B cell (primary cell): ENCODE measurements at regions not wholly inside any gene's neighbourhood (a gene's known extent, or its start where the extent isn't known, plus 50 kb on each side); places are given as distances from the start of the nearest gene placed in this dataset.

Experiments used
- EZH2 ChIP-seq: IDR thresholded peaks from 2 replicates; pipeline ENCODE4 v1.6.1; 2012; ENCODE audit warnings: borderline replicate concordance, low read depth, mild to moderate bottlenecking, moderate library complexity, low read length; ENCODE audit not compliant: insufficient read depth, poor library complexity, severe bottlenecking
- TF ChIP-seq, protein P1 (sequence below): fragments of 200-600 bp; IDR thresholded peaks from one replicate; pipeline ENCODE4 v1.8.0; 2022; ENCODE audit warnings: antibody characterized with exemption, mild to moderate bottlenecking

DNA sequence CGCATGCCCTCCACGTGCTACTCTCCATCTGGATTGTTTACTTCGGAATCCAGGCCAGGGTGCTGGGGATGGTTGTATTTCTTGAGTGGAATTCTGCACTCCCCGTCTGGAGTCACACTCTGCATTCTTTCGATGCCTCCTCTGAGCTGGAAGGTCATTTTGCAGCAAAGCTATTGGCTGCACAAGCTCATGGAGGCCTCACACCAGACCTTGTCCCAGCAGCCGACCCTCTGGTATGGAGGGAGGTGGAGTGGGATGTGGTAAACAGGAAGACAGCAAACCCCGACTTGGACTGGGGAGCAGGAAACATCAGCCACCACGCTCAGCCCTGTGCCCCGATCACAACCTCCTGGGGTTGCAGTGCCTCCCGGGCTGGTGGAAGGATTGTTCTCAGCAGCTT, 225.3 kb upstream of the LNX1 start:
- TF ChIP-seq, protein P1, sequence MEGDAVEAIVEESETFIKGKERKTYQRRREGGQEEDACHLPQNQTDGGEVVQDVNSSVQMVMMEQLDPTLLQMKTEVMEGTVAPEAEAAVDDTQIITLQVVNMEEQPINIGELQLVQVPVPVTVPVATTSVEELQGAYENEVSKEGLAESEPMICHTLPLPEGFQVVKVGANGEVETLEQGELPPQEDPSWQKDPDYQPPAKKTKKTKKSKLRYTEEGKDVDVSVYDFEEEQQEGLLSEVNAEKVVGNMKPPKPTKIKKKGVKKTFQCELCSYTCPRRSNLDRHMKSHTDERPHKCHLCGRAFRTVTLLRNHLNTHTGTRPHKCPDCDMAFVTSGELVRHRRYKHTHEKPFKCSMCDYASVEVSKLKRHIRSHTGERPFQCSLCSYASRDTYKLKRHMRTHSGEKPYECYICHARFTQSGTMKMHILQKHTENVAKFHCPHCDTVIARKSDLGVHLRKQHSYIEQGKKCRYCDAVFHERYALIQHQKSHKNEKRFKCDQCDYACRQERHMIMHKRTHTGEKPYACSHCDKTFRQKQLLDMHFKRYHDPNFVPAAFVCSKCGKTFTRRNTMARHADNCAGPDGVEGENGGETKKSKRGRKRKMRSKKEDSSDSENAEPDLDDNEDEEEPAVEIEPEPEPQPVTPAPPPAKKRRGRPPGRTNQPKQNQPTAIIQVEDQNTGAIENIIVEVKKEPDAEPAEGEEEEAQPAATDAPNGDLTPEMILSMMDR, result no peak
- no peak for TF ChIP-seq EZH2
